ENCODE measurements at regions not wholly inside any gene's neighbourhood (a gene's known extent, or its start where the extent isn't known, plus 50 kb on each side); places are given as distances from the start of the nearest gene placed in this dataset.
"Not testable (repeated sequence)": the region's sequence is repeated elsewhere in the genome, so short reads cannot be mapped to it uniquely, and the experiment has no call there.

GRCh38 chr7:69489533-69489932 is 108.7 kb upstream of the AUTS2 start:
- no peak for DNase-seq (ENCODE audit: low spot score)

GRCh38 chr7:69498671-69499070 is 99.6 kb upstream of the AUTS2 start:
- DNase-seq (ENCODE audit: low spot score) = no peak

- DNase-seq (ENCODE audit: low spot score) = no peak
These were observed 95.9 kb upstream of the AUTS2 start for GRCh38 chr7:69502358-69502757.

- DNase-seq (ENCODE audit: low spot score) = no peak
These were observed 93.4 kb upstream of the AUTS2 start for GRCh38 chr7:69504733-69505420.

- DNase-seq (ENCODE audit: low spot score) = no peak
These were observed 89.5 kb upstream of the AUTS2 start for GRCh38 chr7:69508736-69509135.

- DNase-seq (ENCODE audit: low spot score) = no peak
These were observed 88.2 kb upstream of the AUTS2 start for GRCh38 chr7:69510114-69510513.

- peak; percentile 42 for DNase-seq (ENCODE audit: low spot score)
These were observed 82.6 kb upstream of the AUTS2 start for GRCh38 chr7:69515495-69516212.

- DNase-seq (ENCODE audit: low spot score) = no peak
These were observed 81.9 kb upstream of the AUTS2 start for GRCh38 chr7:69516238-69516820.

- no peak for DNase-seq (ENCODE audit: low spot score)
These were observed 80.1 kb upstream of the AUTS2 start for GRCh38 chr7:69517985-69518704.

GRCh38 chr7:69518705-69519077 is 79.6 kb upstream of the AUTS2 start:
- no peak for DNase-seq (ENCODE audit: low spot score)

- no peak for DNase-seq (ENCODE audit: low spot score)
These were observed 71.7 kb upstream of the AUTS2 start for GRCh38 chr7:69526570-69526969.

- DNase-seq (ENCODE audit: low spot score) = no peak
These were observed 70.6 kb upstream of the AUTS2 start for GRCh38 chr7:69527706-69528105.

GRCh38 chr7:69531050-69531449 is 67.2 kb upstream of the AUTS2 start:
- no peak for DNase-seq (ENCODE audit: low spot score)

- DNase-seq (ENCODE audit: low spot score) = no peak
These were observed 63.7 kb upstream of the AUTS2 start for GRCh38 chr7:69534461-69535041.

- DNase-seq (ENCODE audit: low spot score) = no peak
These were observed 60.6 kb upstream of the AUTS2 start for GRCh38 chr7:69537691-69538090.

- DNase-seq (ENCODE audit: low spot score) = no peak
These were observed 58.7 kb upstream of the AUTS2 start for GRCh38 chr7:69539531-69539930.

- DNase-seq (ENCODE audit: low spot score) = no peak
These were observed 58.0 kb upstream of the AUTS2 start for GRCh38 chr7:69540287-69540686.

- DNase-seq (ENCODE audit: low spot score) = not testable (repeated sequence)
These were observed 56.4 kb upstream of the AUTS2 start for GRCh38 chr7:69541779-69542432.

- no peak for DNase-seq (ENCODE audit: low spot score)
These were observed 53.1 kb upstream of the AUTS2 start for GRCh38 chr7:69545175-69545574.

Measured in umbilical cord (tissue), 1 donor.